GM12878 (cell line): ENCODE measurements at regions not wholly inside any gene's neighbourhood (a gene's known extent, or its start where the extent isn't known, plus 50 kb on each side); places are given as distances from the start of the nearest gene placed in this dataset.
A peak's percentile ranks its signal among the peaks of the same experiment; 100 is the strongest.

Experiments
- ATAC-seq: fragments of 200-7000 bp; cut with Tn5 transposase; 3 replicates; pipeline ENCODE4 v1.9.1; 2020; ENCODE audit warnings: mild to moderate bottlenecking, moderate library complexity
- BruUV-seq: library from RNA; stranded (reverse); fragments of 400-500 nt; replicated peaks from 2 replicates; lab custom pipeline; 2021; lab: Mats Ljungman, UMichigan
- CTCF ChIA-PET: fragments of 300-600 bp; sonication (Branson Sonifier 250); formaldehyde crosslinking; extraction: SDS; loops from one replicate; lab custom pipeline; 2021; ENCODE audit warnings: inconsistent platforms; lab: Yijun Ruan, JAX
- POLR2A ChIA-PET: fragments of 350-600 bp; formaldehyde crosslinking; extraction: SDS; loops from one replicate; lab custom pipeline; 2021; ENCODE audit warnings: inconsistent platforms; lab: Charles Lee
- RAD21 ChIA-PET: fragments of 300-600 bp; sonication (Branson Sonifier 250); formaldehyde crosslinking; loops from one replicate; lab custom pipeline; 2023; ENCODE audit warnings: antibody characterized with exemption; ENCODE audit not compliant: unreplicated experiment; lab: Charles Lee
- SMC1A ChIA-PET: fragments of 300-600 bp; sonication (Branson Sonifier 250); formaldehyde crosslinking; loops from one replicate; lab custom pipeline; 2023; ENCODE audit not compliant: unreplicated experiment, uncharacterized antibody; lab: Charles Lee
- DNase-seq: peaks from one replicate; pipeline ENCODE4 v3.0.0-alpha.2; 2011; ENCODE audit warnings: low read depth, low spot score
- FAIRE-seq: peaks from 3 replicates; lab custom pipeline; 2011; peaks lifted over from hg19 to GRCh38; lab: Jason Lieb, UNC
- H2AFZ ChIP-seq: 2 replicates; pipeline ENCODE4 v1.6.0; 2011; ENCODE audit warnings: low read depth, low read length, control low read depth; ENCODE audit not compliant: control insufficient read depth
- H3K27ac ChIP-seq: 2 replicates; pipeline ENCODE4 v1.5.1; 2011; ENCODE audit warnings: control low read depth; ENCODE audit not compliant: control insufficient read depth, insufficient read depth
- H3K27me3 ChIP-seq, 2 experiments: replicated peaks in 1 of 2; 2 replicates each; pipeline versions ENCODE4 v1.6.0 to v1.6.1; 2011; ENCODE audit warnings: low read length in 1 of 2; ENCODE audit not compliant: control insufficient read depth in 2 of 2, insufficient read depth in 2 of 2
- H3K36me3 ChIP-seq, 2 experiments: 2 replicates each; pipeline ENCODE4 v1.5.1; 2011; ENCODE audit warnings: low read length in 1 of 2; ENCODE audit not compliant: control insufficient read depth in 2 of 2, insufficient read depth in 2 of 2
- H3K4me1 ChIP-seq: 2 replicates; pipeline ENCODE4 v1.6.1; 2011; ENCODE audit warnings: mild to moderate bottlenecking, low read length, moderate library complexity, mixed read lengths; ENCODE audit not compliant: control insufficient read depth, insufficient read depth
- H3K4me2 ChIP-seq: 2 replicates; pipeline ENCODE4 v1.6.0; 2011; ENCODE audit warnings: control low read depth; ENCODE audit not compliant: control insufficient read depth, insufficient read depth
- H3K4me3 ChIP-seq: fragments of 200-600 bp; sonication (generic); 2 replicates; pipeline ENCODE4 v1.5.1; 2016
- H3K79me2 ChIP-seq: 2 replicates; pipeline ENCODE4 v1.6.0; 2011; ENCODE audit warnings: low read length; ENCODE audit not compliant: control insufficient read depth, insufficient read depth
- H3K9ac ChIP-seq: 2 replicates; pipeline ENCODE4 v1.8.0; 2011; ENCODE audit warnings: low read length, control low read depth, mixed read lengths; ENCODE audit not compliant: control insufficient read depth, insufficient read depth
- H3K9me3 ChIP-seq: replicated peaks from 3 replicates; pipeline ENCODE4 v1.5.1; 2011; ENCODE audit warnings: mild to moderate bottlenecking, low read length; ENCODE audit not compliant: control insufficient read depth, insufficient read depth
- H4K20me1 ChIP-seq: 2 replicates; pipeline ENCODE4 v1.6.0; 2011; ENCODE audit not compliant: control insufficient read depth, insufficient read depth
- ASH2L ChIP-seq: fragments of 300-600, 200-600 bp; sonication (generic); IDR thresholded peaks from 2 replicates; pipeline ENCODE4 v1.6.1; 2017; ENCODE audit warnings: low read depth, mild to moderate bottlenecking, borderline replicate concordance
- BMI1 ChIP-seq: fragments of 450-650 bp; IDR thresholded peaks from 2 replicates; pipeline ENCODE4 v1.6.1; 2016; ENCODE audit warnings: mild to moderate bottlenecking, moderate library complexity, borderline replicate concordance
- FOXK2 ChIP-seq: fragments of 450-650 bp; IDR thresholded peaks from 2 replicates; pipeline ENCODE4 v1.6.1; 2017; ENCODE audit warnings: mild to moderate bottlenecking, moderate library complexity
- GATAD2B ChIP-seq: fragments of 450-650 bp; conservative IDR thresholded peaks from 2 replicates; pipeline ENCODE4 v1.6.1; 2017; ENCODE audit warnings: low read depth, mild to moderate bottlenecking, moderate library complexity
- HCFC1 ChIP-seq: fragments of 150-350 bp; IDR thresholded peaks from 2 replicates; pipeline ENCODE4 v1.6.1; 2014; ENCODE audit warnings: low read length
- MAX ChIP-seq: IDR thresholded peaks from 2 replicates; pipeline ENCODE4 v1.6.1; 2012; ENCODE audit warnings: low read depth, low read length, improper control_type of control experiment
- NKRF ChIP-seq: fragments of 450-650 bp; conservative IDR thresholded peaks from 2 replicates; pipeline ENCODE4 v1.6.1; 2017; ENCODE audit warnings: mild to moderate bottlenecking, moderate library complexity
- RB1 ChIP-seq: fragments of 450-650 bp; formaldehyde crosslinking; IDR thresholded peaks from 2 replicates; pipeline ENCODE4 v1.6.1; 2017; ENCODE audit warnings: mild to moderate bottlenecking, borderline replicate concordance
- RBBP5 ChIP-seq: fragments of 200-600 bp; sonication (generic); conservative IDR thresholded peaks from 2 replicates; pipeline ENCODE4 v1.6.1; 2016
- TBL1XR1 ChIP-seq: IDR thresholded peaks from 2 replicates; pipeline ENCODE4 v1.6.1; 2012; ENCODE audit warnings: low read depth, low read length, improper control_type of control experiment
- WGBS: methylation state at CpG from one replicate; pipeline ENCODE4 v1.1.6; 2016; ENCODE audit warnings: low lambda C conversion rate; ENCODE audit not compliant: insufficient replicate concordance, insufficient coverage; ENCODE audit errors: missing lambda C conversion rate; 5-methylcytosine and 5-hydroxymethylcytosine counted together
- in situ Hi-C: fragments of 300-500 bp; cut with MboI; formaldehyde crosslinking; loops from 9 replicates; pipeline ENCODE4 v1.14.3; 2018; ENCODE audit warnings: mixed read lengths
- intact Hi-C: fragments of 100-400 bp; cut with micrococcal nuclease; formaldehyde crosslinking; loops from one replicate; pipeline ENCODE4 v1.14.2; 2022; ENCODE audit not compliant: unreplicated experiment
- TF ChIP-seq, protein P1 (sequence below): fragments of 450-650 bp; IDR thresholded peaks from 2 replicates; pipeline ENCODE4 v1.6.1; 2018; ENCODE audit warnings: borderline replicate concordance, mild to moderate bottlenecking; ENCODE audit not compliant: partially characterized antibody

GRCh38 chr2:219944866-219945265, 317.4 kb downstream of the SLC4A3 start (continued):
- TF ChIP-seq BMI1, result no peak

DNA sequence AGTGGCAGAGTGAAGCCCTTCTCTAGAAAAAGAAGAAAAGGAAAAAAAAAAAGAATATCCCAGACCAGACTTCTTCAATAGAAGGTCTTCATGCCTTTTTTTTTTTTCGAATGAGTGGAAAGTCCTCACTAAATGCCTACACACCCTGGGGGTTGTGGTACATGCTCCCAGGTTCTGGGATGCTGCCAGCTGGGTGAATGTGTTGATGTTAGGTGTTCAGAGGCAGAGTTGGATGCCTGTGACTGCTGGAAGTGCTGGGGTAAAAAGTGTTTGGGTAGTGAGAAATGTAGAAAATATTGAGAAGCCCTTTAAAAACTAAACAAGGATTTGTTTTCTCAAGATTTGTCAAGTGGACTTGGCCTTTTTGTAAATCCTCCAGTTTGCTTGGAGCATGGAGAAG, 318.6 kb downstream of the SLC4A3 start:
- BruUV-seq, result no TSS peak
- intact Hi-C loops (no loop called here), in situ Hi-C loops (no loop called here)
- POLR2A ChIA-PET, result no interaction called here
- no peak for FAIRE-seq
- no peaks in the 10 kb centered on the region for H3K79me2 ChIP-seq
- WGBS, result 0% methylated on average over 1 of the region's 1 CpG
- H3K4me3 ChIP-seq, result no peak overlapping the region
- RAD21 ChIA-PET, result no interaction called here
- SMC1A ChIA-PET, result no interaction called here
- no peak overlapping the region for H3K9ac ChIP-seq
- no peaks in the 10 kb centered on the region for H3K4me1 ChIP-seq
- H2AFZ ChIP-seq, result no peak overlapping the region
- CTCF ChIA-PET, result interaction anchor here (0.7 kb wide), 1 partner anchor 12 kb away, joined by 3 read pairs; no protein-coding TSS in a partner anchor
- no peak overlapping the region for H3K27ac ChIP-seq
- H3K4me2 ChIP-seq, result no peak overlapping the region
- ATAC-seq, result no peak
- no peaks in the 10 kb centered on the region for H3K27me3 ChIP-seq
- TF ChIP-seq RB1 (no peak), FOXK2 (no peak), NKRF (no peak)
- DNase-seq, result no peak
- no peaks in the 10 kb centered on the region for H3K9me3 ChIP-seq
- no peaks in the 10 kb centered on the region for H3K36me3 ChIP-seq
- H4K20me1 ChIP-seq, result no peaks in the 10 kb centered on the region

- ATAC-seq, result peak; percentile 54; the same call in 2 of the 3 replicates
- Histone ChIP-seq H3K27me3 (no peaks in the 10 kb centered on the region), H2AFZ (no peak overlapping the region), H3K4me2 (no peak overlapping the region), H3K27ac (no peak overlapping the region), H3K9ac (no peak overlapping the region), H4K20me1 (no peaks in the 10 kb centered on the region), H3K4me3 (no peak overlapping the region), H3K79me2 (no peaks in the 10 kb centered on the region), H3K9me3 (no peaks in the 10 kb centered on the region), H3K36me3 (no peaks in the 10 kb centered on the region), H3K4me1 (no peaks in the 10 kb centered on the region)
- FAIRE-seq, result no peak
- in situ Hi-C loops, result no loop called here
- POLR2A ChIA-PET, result no interaction called here
- CTCF ChIA-PET, result no interaction called here
- BruUV-seq, result no TSS peak
- no peak for DNase-seq
- TF ChIP-seq MAX, result no peak
- no peak for TF ChIP-seq RBBP5
- no peak for TF ChIP-seq HCFC1
- TF ChIP-seq ASH2L, result no peak
- TF ChIP-seq, protein P1, sequence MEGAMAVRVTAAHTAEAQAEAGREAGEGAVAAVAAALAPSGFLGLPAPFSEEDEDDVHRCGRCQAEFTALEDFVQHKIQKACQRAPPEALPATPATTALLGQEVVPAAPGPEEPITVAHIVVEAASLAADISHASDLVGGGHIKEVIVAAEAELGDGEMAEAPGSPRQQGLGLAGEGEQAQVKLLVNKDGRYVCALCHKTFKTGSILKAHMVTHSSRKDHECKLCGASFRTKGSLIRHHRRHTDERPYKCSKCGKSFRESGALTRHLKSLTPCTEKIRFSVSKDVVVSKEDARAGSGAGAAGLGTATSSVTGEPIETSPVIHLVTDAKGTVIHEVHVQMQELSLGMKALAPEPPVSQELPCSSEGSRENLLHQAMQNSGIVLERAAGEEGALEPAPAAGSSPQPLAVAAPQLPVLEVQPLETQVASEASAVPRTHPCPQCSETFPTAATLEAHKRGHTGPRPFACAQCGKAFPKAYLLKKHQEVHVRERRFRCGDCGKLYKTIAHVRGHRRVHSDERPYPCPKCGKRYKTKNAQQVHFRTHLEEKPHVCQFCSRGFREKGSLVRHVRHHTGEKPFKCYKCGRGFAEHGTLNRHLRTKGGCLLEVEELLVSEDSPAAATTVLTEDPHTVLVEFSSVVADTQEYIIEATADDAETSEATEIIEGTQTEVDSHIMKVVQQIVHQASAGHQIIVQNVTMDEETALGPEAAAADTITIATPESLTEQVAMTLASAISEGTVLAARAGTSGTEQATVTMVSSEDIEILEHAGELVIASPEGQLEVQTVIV, result no peak
- TF ChIP-seq TBL1XR1, result no peak
- no peak for TF ChIP-seq GATAD2B
- SMC1A ChIA-PET, result no interaction called here
- RAD21 ChIA-PET, result no interaction called here
- intact Hi-C loops, result no loop called here
Observed at GRCh38 chr2:219946529-219946928, 319.1 kb downstream of the SLC4A3 start.
